ENCODE measurements at regions not wholly inside any gene's neighbourhood (a gene's known extent, or its start where the extent isn't known, plus 50 kb on each side); places are given as distances from the start of the nearest gene placed in this dataset.

DNA sequence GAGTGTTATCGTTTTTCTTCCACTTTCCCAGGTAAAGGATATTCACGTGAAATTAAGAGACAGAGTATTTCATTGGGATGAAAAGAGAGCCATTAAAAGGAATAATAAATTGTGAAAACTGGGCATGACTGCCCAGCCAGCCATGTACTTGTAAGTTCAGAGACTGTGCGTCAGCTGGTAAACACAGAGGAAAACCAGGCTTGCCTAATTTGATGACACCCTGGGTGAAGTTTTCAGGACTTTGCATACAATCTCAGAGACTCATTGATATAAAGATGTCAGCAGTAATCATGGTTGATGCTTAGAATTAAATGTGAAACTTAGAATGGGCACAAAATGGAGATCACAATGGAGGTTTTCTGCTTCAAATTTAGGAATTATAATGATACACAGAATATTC lies 153.5 kb upstream of the ZEB2 start:
- H3K4me3 ChIP-seq (ENCODE audit: low read depth, low read length) = no peak overlapping the region
- TF ChIP-seq, protein P1, sequence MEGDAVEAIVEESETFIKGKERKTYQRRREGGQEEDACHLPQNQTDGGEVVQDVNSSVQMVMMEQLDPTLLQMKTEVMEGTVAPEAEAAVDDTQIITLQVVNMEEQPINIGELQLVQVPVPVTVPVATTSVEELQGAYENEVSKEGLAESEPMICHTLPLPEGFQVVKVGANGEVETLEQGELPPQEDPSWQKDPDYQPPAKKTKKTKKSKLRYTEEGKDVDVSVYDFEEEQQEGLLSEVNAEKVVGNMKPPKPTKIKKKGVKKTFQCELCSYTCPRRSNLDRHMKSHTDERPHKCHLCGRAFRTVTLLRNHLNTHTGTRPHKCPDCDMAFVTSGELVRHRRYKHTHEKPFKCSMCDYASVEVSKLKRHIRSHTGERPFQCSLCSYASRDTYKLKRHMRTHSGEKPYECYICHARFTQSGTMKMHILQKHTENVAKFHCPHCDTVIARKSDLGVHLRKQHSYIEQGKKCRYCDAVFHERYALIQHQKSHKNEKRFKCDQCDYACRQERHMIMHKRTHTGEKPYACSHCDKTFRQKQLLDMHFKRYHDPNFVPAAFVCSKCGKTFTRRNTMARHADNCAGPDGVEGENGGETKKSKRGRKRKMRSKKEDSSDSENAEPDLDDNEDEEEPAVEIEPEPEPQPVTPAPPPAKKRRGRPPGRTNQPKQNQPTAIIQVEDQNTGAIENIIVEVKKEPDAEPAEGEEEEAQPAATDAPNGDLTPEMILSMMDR (IDR thresholded peaks at IDR 0.05; ENCODE audit: insufficient read depth, low read depth, low read length) = no peak
- DNase-seq (ENCODE audit: low read depth) = no peak

DNA sequence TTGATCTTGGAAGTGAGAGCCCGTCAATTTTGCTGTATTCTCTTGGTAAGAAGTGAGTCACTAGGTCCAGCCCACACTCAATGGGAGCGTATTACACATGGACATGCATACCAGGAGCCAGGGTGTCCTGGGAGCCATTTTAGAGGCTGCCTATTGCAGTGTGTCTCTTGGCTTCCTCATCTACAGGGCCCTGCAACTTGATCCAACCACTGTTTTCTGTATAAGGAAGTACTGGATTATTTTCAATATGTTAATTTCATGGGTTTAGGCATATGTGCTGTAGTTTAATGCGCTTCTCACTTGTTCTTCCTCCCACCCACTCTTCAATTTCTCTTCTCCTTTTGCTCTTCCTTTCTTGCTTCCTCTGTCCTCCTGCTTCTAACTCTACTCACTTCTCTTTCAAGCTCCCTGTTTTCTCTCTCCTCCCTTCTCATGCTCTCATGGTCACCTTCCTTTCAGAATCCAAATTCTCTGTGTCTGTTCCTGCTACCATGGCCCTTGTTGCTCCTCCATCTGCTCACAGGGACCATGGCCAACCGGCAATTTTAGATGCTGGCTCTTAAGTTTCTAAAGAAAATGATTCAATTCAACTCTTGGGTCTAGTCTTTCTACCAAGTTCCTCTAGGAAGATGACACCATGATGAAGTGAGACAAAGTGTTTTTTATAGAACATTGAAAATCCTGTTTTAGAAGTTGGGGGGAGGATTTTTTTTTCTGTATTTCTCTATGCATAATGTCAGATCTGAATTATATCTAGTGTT lies 152.0 kb upstream of the ZEB2 start:
- TF ChIP-seq, protein P1 (IDR thresholded peaks at IDR 0.05; ENCODE audit: insufficient read depth, low read depth, low read length) = no peak
- DNase-seq (ENCODE audit: low read depth) = no peak
- H3K4me3 ChIP-seq (ENCODE audit: low read depth, low read length) = no peak overlapping the region

DNA sequence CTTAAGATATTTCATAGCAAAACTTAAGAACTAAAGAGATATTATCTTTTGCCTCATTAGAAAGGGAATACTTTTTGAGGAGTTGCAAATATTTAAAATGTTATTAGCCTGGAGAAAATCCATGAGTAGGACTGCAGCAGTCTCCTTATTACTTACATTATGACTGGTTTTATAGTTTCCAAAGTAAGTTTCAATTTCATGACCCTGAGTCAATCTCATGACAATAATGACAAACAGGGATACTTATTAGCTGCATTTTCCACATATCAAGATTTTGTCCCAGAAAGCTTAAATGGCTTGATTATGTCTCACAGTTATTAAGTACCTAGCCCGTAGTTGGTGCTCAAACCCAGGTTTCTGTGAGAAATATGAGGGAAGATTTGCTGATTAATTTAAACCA lies 150.8 kb upstream of the ZEB2 start:
- TF ChIP-seq, protein P1 (IDR thresholded peaks at IDR 0.05; ENCODE audit: insufficient read depth, low read depth, low read length) = no peak
- no peak overlapping the region for H3K4me3 ChIP-seq (ENCODE audit: low read depth, low read length)
- no peak for DNase-seq (ENCODE audit: low read depth)

DNA sequence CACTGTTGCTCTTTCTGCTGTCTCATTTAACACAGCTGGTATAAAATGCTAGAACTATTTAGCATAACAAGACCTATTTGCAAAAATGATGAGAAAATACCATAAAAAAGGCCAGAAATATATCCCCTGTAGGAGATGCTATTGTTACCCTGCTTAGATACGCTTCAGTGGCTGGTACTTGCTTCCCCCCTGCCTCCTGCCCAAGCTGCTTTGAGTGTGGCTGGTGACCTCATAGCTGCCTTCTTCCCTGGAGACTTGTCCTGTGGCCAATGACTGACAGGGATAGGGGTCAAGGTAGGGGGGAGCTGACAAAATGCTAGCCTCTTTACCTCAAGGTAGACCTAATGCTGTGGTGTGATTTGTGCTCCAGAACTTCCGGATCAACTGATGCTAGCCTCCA lies 150.2 kb upstream of the ZEB2 start:
- DNase-seq (ENCODE audit: low read depth) = no peak
- no peak overlapping the region for H3K4me3 ChIP-seq (ENCODE audit: low read depth, low read length)
- TF ChIP-seq, protein P1 (IDR thresholded peaks at IDR 0.05; ENCODE audit: insufficient read depth, low read depth, low read length) = no peak

DNA sequence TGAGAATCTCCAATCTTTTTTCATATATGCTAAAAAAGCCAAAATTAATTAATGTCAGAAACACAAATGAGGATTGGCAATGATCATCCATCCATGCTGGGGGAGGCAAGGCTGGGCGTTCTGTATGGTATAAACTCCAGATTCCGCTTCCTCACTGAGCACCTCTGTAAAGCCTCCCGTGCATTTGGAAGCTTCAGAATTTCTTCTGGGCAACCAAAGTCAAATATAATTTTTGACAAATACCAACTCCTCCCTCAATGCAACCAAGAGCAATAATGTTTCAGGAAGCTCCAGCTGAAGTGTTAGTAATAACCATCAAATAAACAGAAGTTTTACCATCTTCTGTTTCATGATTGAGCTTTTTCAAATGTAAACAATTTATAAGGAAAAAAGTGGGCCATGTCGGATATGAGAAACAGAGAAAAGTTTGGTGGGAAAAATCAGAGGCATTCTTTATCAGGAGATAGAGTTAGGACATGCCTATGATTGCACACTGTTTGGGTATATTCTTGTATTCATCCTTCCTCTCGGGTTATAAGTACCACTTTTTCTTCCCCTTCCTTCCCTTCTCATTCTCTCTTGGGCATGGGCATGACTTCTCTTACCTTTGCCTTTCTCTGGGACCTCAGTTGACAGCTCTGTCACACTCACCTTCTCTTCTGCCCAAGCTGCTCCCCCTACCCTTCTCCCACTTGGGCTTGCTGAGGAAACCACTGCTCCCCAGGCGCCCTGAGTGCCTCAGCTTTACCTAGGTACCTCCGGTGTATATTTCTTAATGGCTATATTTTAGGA lies 149.5 kb upstream of the ZEB2 start:
- TF ChIP-seq, protein P1 (IDR thresholded peaks at IDR 0.05; ENCODE audit: insufficient read depth, low read depth, low read length) = no peak
- no peak overlapping the region for H3K4me3 ChIP-seq (ENCODE audit: low read depth, low read length)
- DNase-seq (ENCODE audit: low read depth) = peak; percentile 63

DNA sequence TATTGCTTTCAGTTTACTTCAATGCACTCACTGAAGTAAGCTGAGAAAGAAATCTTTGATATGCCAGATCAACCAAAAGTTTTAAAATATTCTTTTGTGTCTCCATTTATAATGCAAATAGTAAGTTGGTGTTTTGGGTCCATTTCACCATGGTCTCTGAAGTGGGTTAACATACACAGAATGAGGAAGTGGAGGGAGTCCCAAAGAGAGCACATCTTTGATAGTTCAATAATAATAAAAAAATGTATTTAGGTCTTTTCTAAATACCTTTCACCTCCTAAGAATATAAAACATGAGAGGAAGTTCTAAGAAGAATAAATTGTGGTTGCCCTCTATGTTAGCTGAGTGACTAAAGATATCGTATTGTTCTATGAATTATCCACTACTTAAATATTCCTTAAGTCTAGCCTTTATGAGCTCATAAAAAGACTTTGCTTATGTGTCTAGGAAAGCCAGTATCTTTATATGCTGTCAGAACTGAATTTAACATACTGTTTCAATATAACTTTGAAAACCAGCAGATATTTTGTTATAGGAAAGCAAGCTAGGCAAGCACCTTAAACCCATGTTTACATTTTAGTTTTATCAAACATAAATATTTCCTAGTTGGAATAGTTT lies 148.7 kb upstream of the ZEB2 start:
- TF ChIP-seq, protein P1 (IDR thresholded peaks at IDR 0.05; ENCODE audit: insufficient read depth, low read depth, low read length) = no peak
- peak; percentile 81 for DNase-seq (ENCODE audit: low read depth)
- no peak overlapping the region for H3K4me3 ChIP-seq (ENCODE audit: low read depth, low read length)
